SK-N-SH treated with all-trans-retinoic acid at 6 μM for 48 hours (cell line): ENCODE measurements at regions not wholly inside any gene's neighbourhood (a gene's known extent, or its start where the extent isn't known, plus 50 kb on each side); places are given as distances from the start of the nearest gene placed in this dataset.

Source experiments
- ATAC-seq: fragments of 200-7000 bp; cut with Tn5 transposase; 3 replicates; pipeline ENCODE4 v1.9.1; 2020; ENCODE audit warnings: mild to moderate bottlenecking, moderate library complexity
- ARNTL ChIP-seq: fragments of 450-650 bp; formaldehyde crosslinking; IDR thresholded peaks from 2 replicates; pipeline ENCODE4 v1.5.0; 2020; ENCODE audit warnings: low read depth, mild to moderate bottlenecking, moderate library complexity, borderline replicate concordance
- BACH2 ChIP-seq: fragments of 250-450 bp; sonication (Bioruptor Pico); IDR thresholded peaks from 2 replicates; pipeline ENCODE4 v1.9.0; 2021; ENCODE audit warnings: mild to moderate bottlenecking, borderline replicate concordance
- CSDC2 ChIP-seq: fragments of 250-450 bp; sonication (Bioruptor Pico); IDR thresholded peaks from 2 replicates; pipeline ENCODE4 v1.5.0; 2020; ENCODE audit warnings: mild to moderate bottlenecking, moderate library complexity
- ESRRG ChIP-seq: fragments of 250-450 bp; sonication (Bioruptor Pico); IDR thresholded peaks from 2 replicates; pipeline ENCODE4 v1.6.1; 2021; ENCODE audit warnings: mild to moderate bottlenecking
- GLIS3 ChIP-seq: fragments of 250-450 bp; sonication (Bioruptor Pico); IDR thresholded peaks from 2 replicates; pipeline ENCODE4 v1.5.0; 2020; ENCODE audit warnings: mild to moderate bottlenecking, moderate library complexity
- ISL1 ChIP-seq: fragments of 250-450 bp; sonication (Bioruptor Pico); IDR thresholded peaks from 2 replicates; pipeline ENCODE4 v2.1.2; 2022; ENCODE audit warnings: mild to moderate bottlenecking, moderate library complexity
- OSR1 ChIP-seq: fragments of 250-450 bp; sonication (Bioruptor Pico); IDR thresholded peaks from 2 replicates; pipeline ENCODE4 v1.8.0; 2022; ENCODE audit warnings: moderate library complexity, mild to moderate bottlenecking, inconsistent platforms
- PPARA ChIP-seq: fragments of 250-450 bp; sonication (Bioruptor Pico); IDR thresholded peaks from 2 replicates; pipeline ENCODE4 v1.5.0; 2020; ENCODE audit warnings: mild to moderate bottlenecking, borderline replicate concordance
- RARB ChIP-seq: fragments of 250-450 bp; sonication (Bioruptor Pico); IDR thresholded peaks from 2 replicates; pipeline ENCODE4 v1.8.0; 2021; ENCODE audit warnings: mild to moderate bottlenecking, moderate library complexity
- TCF4 ChIP-seq: fragments of 250-450 bp; sonication (Bioruptor Pico); IDR thresholded peaks from 2 replicates; pipeline ENCODE4 v1.8.0; 2021; ENCODE audit warnings: mild to moderate bottlenecking, moderate library complexity, borderline replicate concordance
- TOX ChIP-seq: fragments of 250-450 bp; sonication (Bioruptor Pico); IDR thresholded peaks from 2 replicates; pipeline ENCODE4 v1.8.0; 2021; ENCODE audit warnings: mild to moderate bottlenecking, moderate library complexity, borderline replicate concordance
- ZC3H10 ChIP-seq: fragments of 250-450 bp; sonication (Bioruptor Pico); IDR thresholded peaks from 2 replicates; pipeline ENCODE4 v1.5.1; 2021; ENCODE audit warnings: mild to moderate bottlenecking, moderate library complexity
- ZFP3 ChIP-seq: fragments of 250-450 bp; sonication (Bioruptor Pico); IDR thresholded peaks from 2 replicates; pipeline ENCODE4 v1.5.0; 2020; ENCODE audit warnings: mild to moderate bottlenecking, moderate library complexity
- ZFP30 ChIP-seq: fragments of 450-650 bp; formaldehyde crosslinking; IDR thresholded peaks from 2 replicates; pipeline ENCODE4 v1.5.0; 2022; ENCODE audit warnings: mild to moderate bottlenecking, moderate library complexity
- ZNF70 ChIP-seq: fragments of 450-650 bp; formaldehyde crosslinking; IDR thresholded peaks from 2 replicates; pipeline ENCODE4 v1.5.0; 2020; ENCODE audit warnings: mild to moderate bottlenecking, moderate library complexity
- ZNF8 ChIP-seq: fragments of 450-650 bp; formaldehyde crosslinking; IDR thresholded peaks from 2 replicates; pipeline ENCODE4 v1.5.0; 2020; ENCODE audit warnings: mild to moderate bottlenecking, moderate library complexity
- TF ChIP-seq, protein P1 (sequence below): fragments of 250-450 bp; sonication (Bioruptor Pico); IDR thresholded peaks from 2 replicates; pipeline ENCODE4 v1.8.0; 2021; ENCODE audit warnings: low read depth, mild to moderate bottlenecking, moderate library complexity, borderline replicate concordance
- TF ChIP-seq, protein P2 (sequence below): fragments of 250-450 bp; sonication (Bioruptor Pico); IDR thresholded peaks from 2 replicates; pipeline ENCODE4 v1.5.1; 2020; ENCODE audit warnings: low read depth, mild to moderate bottlenecking, moderate library complexity
- TF ChIP-seq, protein P3 (sequence below): fragments of 250-450 bp; sonication (Bioruptor Pico); IDR thresholded peaks from 2 replicates; pipeline ENCODE4 v1.5.0; 2020; ENCODE audit warnings: mild to moderate bottlenecking, moderate library complexity
- TF ChIP-seq, protein P4 (sequence below): fragments of 250-450 bp; sonication (Bioruptor Pico); IDR thresholded peaks from 2 replicates; pipeline ENCODE4 v1.8.0; 2020; ENCODE audit warnings: mild to moderate bottlenecking, moderate library complexity, borderline replicate concordance
- TF ChIP-seq, protein P5 (sequence below): fragments of 250-450 bp; sonication (Bioruptor Pico); IDR thresholded peaks from 2 replicates; pipeline ENCODE4 v1.5.1; 2021; ENCODE audit warnings: mild to moderate bottlenecking, moderate library complexity

DNA sequence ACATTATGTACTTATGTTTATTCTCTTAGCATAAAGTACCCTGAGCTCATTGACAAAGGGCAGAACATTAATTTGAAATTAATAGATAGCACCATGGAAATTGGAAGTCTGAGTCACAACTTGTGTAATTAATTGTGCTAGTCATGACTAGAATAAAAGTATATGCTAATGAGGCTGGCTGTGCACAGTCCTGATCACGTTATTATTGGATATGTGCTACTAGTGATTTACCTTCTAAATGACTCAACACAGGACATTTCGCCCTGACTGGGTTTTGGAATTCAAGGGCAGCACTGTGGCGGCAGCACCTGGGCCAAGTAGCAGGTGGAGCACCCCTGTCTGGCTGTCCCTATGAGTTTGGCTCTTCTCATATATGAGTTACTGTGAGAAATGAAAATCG, 341.8 kb downstream of the ICE1 start:
- no peak for TF ChIP-seq ZFP3
- TF ChIP-seq, protein P1, sequence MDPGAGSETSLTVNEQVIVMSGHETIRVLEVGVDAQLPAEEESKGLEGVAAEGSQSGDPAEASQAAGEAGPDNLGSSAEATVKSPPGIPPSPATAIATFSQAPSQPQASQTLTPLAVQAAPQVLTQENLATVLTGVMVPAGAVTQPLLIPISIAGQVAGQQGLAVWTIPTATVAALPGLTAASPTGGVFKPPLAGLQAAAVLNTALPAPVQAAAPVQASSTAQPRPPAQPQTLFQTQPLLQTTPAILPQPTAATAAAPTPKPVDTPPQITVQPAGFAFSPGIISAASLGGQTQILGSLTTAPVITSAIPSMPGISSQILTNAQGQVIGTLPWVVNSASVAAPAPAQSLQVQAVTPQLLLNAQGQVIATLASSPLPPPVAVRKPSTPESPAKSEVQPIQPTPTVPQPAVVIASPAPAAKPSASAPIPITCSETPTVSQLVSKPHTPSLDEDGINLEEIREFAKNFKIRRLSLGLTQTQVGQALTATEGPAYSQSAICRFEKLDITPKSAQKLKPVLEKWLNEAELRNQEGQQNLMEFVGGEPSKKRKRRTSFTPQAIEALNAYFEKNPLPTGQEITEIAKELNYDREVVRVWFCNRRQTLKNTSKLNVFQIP: no peak
- TF ChIP-seq CSDC2: no peak
- TF ChIP-seq, protein P2, sequence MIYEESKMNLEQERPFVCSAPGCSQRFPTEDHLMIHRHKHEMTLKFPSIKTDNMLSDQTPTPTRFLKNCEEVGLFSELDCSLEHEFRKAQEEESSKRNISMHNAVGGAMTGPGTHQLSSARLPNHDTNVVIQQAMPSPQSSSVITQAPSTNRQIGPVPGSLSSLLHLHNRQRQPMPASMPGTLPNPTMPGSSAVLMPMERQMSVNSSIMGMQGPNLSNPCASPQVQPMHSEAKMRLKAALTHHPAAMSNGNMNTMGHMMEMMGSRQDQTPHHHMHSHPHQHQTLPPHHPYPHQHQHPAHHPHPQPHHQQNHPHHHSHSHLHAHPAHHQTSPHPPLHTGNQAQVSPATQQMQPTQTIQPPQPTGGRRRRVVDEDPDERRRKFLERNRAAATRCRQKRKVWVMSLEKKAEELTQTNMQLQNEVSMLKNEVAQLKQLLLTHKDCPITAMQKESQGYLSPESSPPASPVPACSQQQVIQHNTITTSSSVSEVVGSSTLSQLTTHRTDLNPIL (CRISPR knock-in tag): no peak
- TF ChIP-seq RARB: no peak
- TF ChIP-seq ESRRG (CRISPR knock-in tag): no peak
- no peak for TF ChIP-seq BACH2 (CRISPR knock-in tag)
- TF ChIP-seq, protein P3, sequence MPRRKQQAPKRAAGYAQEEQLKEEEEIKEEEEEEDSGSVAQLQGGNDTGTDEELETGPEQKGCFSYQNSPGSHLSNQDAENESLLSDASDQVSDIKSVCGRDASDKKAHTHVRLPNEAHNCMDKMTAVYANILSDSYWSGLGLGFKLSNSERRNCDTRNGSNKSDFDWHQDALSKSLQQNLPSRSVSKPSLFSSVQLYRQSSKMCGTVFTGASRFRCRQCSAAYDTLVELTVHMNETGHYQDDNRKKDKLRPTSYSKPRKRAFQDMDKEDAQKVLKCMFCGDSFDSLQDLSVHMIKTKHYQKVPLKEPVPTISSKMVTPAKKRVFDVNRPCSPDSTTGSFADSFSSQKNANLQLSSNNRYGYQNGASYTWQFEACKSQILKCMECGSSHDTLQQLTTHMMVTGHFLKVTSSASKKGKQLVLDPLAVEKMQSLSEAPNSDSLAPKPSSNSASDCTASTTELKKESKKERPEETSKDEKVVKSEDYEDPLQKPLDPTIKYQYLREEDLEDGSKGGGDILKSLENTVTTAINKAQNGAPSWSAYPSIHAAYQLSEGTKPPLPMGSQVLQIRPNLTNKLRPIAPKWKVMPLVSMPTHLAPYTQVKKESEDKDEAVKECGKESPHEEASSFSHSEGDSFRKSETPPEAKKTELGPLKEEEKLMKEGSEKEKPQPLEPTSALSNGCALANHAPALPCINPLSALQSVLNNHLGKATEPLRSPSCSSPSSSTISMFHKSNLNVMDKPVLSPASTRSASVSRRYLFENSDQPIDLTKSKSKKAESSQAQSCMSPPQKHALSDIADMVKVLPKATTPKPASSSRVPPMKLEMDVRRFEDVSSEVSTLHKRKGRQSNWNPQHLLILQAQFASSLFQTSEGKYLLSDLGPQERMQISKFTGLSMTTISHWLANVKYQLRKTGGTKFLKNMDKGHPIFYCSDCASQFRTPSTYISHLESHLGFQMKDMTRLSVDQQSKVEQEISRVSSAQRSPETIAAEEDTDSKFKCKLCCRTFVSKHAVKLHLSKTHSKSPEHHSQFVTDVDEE (CRISPR knock-in tag): no peak
- TF ChIP-seq, protein P4, sequence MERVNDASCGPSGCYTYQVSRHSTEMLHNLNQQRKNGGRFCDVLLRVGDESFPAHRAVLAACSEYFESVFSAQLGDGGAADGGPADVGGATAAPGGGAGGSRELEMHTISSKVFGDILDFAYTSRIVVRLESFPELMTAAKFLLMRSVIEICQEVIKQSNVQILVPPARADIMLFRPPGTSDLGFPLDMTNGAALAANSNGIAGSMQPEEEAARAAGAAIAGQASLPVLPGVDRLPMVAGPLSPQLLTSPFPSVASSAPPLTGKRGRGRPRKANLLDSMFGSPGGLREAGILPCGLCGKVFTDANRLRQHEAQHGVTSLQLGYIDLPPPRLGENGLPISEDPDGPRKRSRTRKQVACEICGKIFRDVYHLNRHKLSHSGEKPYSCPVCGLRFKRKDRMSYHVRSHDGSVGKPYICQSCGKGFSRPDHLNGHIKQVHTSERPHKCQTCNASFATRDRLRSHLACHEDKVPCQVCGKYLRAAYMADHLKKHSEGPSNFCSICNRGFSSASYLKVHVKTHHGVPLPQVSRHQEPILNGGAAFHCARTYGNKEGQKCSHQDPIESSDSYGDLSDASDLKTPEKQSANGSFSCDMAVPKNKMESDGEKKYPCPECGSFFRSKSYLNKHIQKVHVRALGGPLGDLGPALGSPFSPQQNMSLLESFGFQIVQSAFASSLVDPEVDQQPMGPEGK (CRISPR knock-in tag): no peak
- TF ChIP-seq OSR1: no peak
- no peak for TF ChIP-seq ZFP30 (CRISPR knock-in tag)
- TF ChIP-seq PPARA (CRISPR knock-in tag): no peak
- TF ChIP-seq TCF4 (CRISPR knock-in tag): no peak
- no peak for TF ChIP-seq ZNF70 (CRISPR knock-in tag)
- TF ChIP-seq ARNTL (CRISPR knock-in tag): no peak
- TF ChIP-seq ZNF8 (CRISPR knock-in tag): no peak
- TF ChIP-seq, protein P5, sequence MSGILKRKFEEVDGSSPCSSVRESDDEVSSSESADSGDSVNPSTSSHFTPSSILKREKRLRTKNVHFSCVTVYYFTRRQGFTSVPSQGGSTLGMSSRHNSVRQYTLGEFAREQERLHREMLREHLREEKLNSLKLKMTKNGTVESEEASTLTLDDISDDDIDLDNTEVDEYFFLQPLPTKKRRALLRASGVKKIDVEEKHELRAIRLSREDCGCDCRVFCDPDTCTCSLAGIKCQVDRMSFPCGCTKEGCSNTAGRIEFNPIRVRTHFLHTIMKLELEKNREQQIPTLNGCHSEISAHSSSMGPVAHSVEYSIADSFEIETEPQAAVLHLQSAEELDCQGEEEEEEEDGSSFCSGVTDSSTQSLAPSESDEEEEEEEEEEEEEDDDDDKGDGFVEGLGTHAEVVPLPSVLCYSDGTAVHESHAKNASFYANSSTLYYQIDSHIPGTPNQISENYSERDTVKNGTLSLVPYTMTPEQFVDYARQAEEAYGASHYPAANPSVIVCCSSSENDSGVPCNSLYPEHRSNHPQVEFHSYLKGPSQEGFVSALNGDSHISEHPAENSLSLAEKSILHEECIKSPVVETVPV (CRISPR knock-in tag): no peak
- TF ChIP-seq, all 23 proteins: peak for 0
- ATAC-seq: no peak

DNA sequence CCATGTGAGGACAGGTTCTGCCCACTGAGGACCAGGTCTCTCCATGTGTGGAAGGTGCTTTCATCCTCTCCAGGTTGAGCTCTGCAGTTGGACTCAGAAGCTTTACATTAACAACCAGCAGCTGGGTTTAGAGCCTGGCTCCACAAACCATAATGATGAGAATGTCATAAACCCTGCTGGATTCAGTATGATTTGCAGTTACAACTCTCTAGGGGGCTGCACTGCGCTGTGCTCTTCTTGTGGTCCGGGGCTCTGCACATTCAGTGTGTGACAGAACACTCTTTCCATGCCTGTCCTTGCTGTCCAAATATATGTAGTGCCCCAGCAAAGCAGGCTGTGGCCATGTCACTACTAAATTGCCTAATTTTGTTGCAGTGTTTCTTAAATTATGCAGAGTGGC, 334.3 kb downstream of the ICE1 start:
- no peak for ATAC-seq
- TF ChIP-seq, protein P2 (CRISPR knock-in tag): no peak
- no peak for TF ChIP-seq TOX
- no peak for TF ChIP-seq GLIS3 (CRISPR knock-in tag)
- TF ChIP-seq ISL1: no peak
- TF ChIP-seq ESRRG (CRISPR knock-in tag): no peak
- TF ChIP-seq ZNF8 (CRISPR knock-in tag): no peak
- TF ChIP-seq ZFP3: no peak
- TF ChIP-seq CSDC2: no peak
- TF ChIP-seq, protein P1: no peak
- TF ChIP-seq ZC3H10: no peak
- TF ChIP-seq, protein P3 (CRISPR knock-in tag): no peak
